ENCODE measurements at regions not wholly inside any gene's neighbourhood (a gene's known extent, or its start where the extent isn't known, plus 50 kb on each side); places are given as distances from the start of the nearest gene placed in this dataset.

GRCh38 chr9:109585796-109586195, 87.7 kb upstream of the PTPN3 start:
- Histone ChIP-seq H2BK120ac (ENCODE audit: insufficient read depth, low read length, poor library complexity) (no peak overlapping the region), H3K18ac (ENCODE audit: low read length) (no peak overlapping the region), H3K9ac (ENCODE audit: low read length) (no peak overlapping the region), H3K14ac (ENCODE audit: low read length) (no peak overlapping the region), H3K79me2 (ENCODE audit: control insufficient read depth, insufficient read depth, low read length, poor library complexity) (no peaks in the 10 kb centered on the region), H3K36me3 (ENCODE audit: control insufficient read depth in 1 of 2, insufficient read depth in 2 of 2, low read length in 2 of 2) (no peaks in the 10 kb centered on the region), H3K4me3 (ENCODE audit: low read depth, low read length) (no peak overlapping the region), H2BK5ac (ENCODE audit: low read depth, low read length, poor library complexity) (no peak overlapping the region), H4K91ac (ENCODE audit: low read depth, low read length) (no peak overlapping the region), H2AFZ (ENCODE audit: insufficient read depth, low read length, poor library complexity) (no peak overlapping the region), H3K4me1 (ENCODE audit: control insufficient read depth in 1 of 2, insufficient read depth in 2 of 2, low read length in 2 of 2) (peaks cover 0 to 2% of the 10 kb centered on the region in 2 experiments), H2AK5ac (ENCODE audit: low read length) (no peak overlapping the region), H2BK12ac (ENCODE audit: low read length) (no peak overlapping the region), H3K9me3 (ENCODE audit: insufficient read depth, low read depth, low read length) (no peaks in the 10 kb centered on the region), H3K4me2 (ENCODE audit: low read length) (no peak overlapping the region), H3K79me1 (ENCODE audit: low read length) (no peaks in the 10 kb centered on the region), H4K8ac (ENCODE audit: low read depth, low read length) (no peak overlapping the region), H3K27me3 (ENCODE audit: insufficient read depth, low read length) (no peaks in the 10 kb centered on the region), H3K27ac (ENCODE audit: low read depth, low read length) (no peak overlapping the region), H4K12ac (ENCODE audit: low read depth, low read length) (no peak overlapping the region), H3K4ac (ENCODE audit: low read depth, low read length) (no peak overlapping the region), H3K23ac (ENCODE audit: low read length) (no peak overlapping the region)
- no peak for DNase-seq
- WGBS (ENCODE audit: extremely low coverage, insufficient coverage, insufficient read length): no CpG with 5 or more reads among the region's 7 CpGs

DNA sequence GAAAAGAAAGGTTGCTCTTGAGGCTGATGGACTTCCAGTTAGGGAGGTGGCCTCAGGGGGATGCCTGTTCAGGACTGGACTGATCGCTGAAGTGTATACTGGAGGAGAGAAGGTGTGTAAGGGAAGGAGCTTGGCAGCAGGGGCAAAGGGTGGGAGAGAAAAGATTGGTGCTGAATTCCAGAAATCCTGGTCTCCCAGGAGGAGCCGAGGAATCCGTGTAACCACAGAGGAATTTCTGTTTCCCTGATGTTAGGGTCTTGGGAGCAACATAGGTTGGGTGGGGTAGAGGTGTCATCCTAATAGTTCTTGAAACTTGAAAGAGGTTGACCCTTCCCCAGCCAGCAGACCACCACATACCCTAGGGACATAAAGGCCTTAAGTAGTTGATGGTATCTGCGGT, 88.9 kb upstream of the PTPN3 start:
- no peaks in the 10 kb centered on the region for H3K9me3 ChIP-seq (ENCODE audit: insufficient read depth, low read depth, low read length)
- no peak overlapping the region for H3K18ac ChIP-seq (ENCODE audit: low read length)
- no peak overlapping the region for H2BK120ac ChIP-seq (ENCODE audit: insufficient read depth, low read length, poor library complexity)
- no peak overlapping the region for H2BK12ac ChIP-seq (ENCODE audit: low read length)
- H2BK5ac ChIP-seq (ENCODE audit: low read depth, low read length, poor library complexity): no peak overlapping the region
- no peaks in the 10 kb centered on the region for H3K79me2 ChIP-seq (ENCODE audit: control insufficient read depth, insufficient read depth, low read length, poor library complexity)
- H3K4me1 ChIP-seq (ENCODE audit: control insufficient read depth in 1 of 2, insufficient read depth in 2 of 2, low read length in 2 of 2): peaks cover 0 to 2% of the 10 kb centered on the region in 2 experiments
- H3K27me3 ChIP-seq (ENCODE audit: insufficient read depth, low read length): no peaks in the 10 kb centered on the region
- no peak overlapping the region for H3K4me2 ChIP-seq (ENCODE audit: low read length)
- no peaks in the 10 kb centered on the region for H3K79me1 ChIP-seq (ENCODE audit: low read length)
- WGBS (ENCODE audit: extremely low coverage, insufficient coverage, insufficient read length): no CpG with 5 or more reads among the region's 4 CpGs
- H3K14ac ChIP-seq (ENCODE audit: low read length): no peak overlapping the region
- H3K27ac ChIP-seq (ENCODE audit: low read depth, low read length): no peak overlapping the region
- H3K4me3 ChIP-seq (ENCODE audit: low read depth, low read length): no peak overlapping the region
- peak; percentile 5 to 8 for DNase-seq
- H4K12ac ChIP-seq (ENCODE audit: low read depth, low read length): no peak overlapping the region
- H4K91ac ChIP-seq (ENCODE audit: low read depth, low read length): no peak overlapping the region
- no peaks in the 10 kb centered on the region for H3K36me3 ChIP-seq (ENCODE audit: control insufficient read depth in 1 of 2, insufficient read depth in 2 of 2, low read length in 2 of 2)
- no peak overlapping the region for H3K9ac ChIP-seq (ENCODE audit: low read length)
- no peak overlapping the region for H3K23ac ChIP-seq (ENCODE audit: low read length)
- H4K8ac ChIP-seq (ENCODE audit: low read depth, low read length): no peak overlapping the region
- no peak overlapping the region for H2AK5ac ChIP-seq (ENCODE audit: low read length)
- H3K4ac ChIP-seq (ENCODE audit: low read depth, low read length): no peak overlapping the region
- no peak overlapping the region for H2AFZ ChIP-seq (ENCODE audit: insufficient read depth, low read length, poor library complexity)

DNA sequence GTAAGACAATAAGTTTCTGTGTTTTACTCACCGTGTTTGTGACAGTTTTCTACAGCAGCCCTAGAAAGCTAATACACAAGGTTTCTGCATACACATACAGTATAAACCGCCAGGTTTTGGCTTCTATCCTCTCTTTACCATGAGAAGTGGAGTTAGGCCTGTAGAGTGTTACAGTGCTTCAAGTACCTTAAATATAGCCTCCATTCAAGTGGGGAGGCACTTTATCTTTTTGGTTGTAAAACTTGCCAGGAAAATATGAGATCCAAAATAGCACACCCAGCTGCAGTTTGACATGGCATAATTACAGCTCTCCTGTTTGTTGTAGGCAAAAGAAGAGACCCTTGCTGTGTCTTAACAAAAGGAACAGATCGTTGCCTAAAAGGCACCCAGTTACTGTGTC, 90.3 kb upstream of the PTPN3 start:
- no peak overlapping the region for H2BK120ac ChIP-seq (ENCODE audit: insufficient read depth, low read length, poor library complexity)
- H3K4me1 ChIP-seq (ENCODE audit: control insufficient read depth in 1 of 2, insufficient read depth in 2 of 2, low read length in 2 of 2): peaks cover 0 to 2% of the 10 kb centered on the region in 2 experiments
- H4K12ac ChIP-seq (ENCODE audit: low read depth, low read length): no peak overlapping the region
- H3K14ac ChIP-seq (ENCODE audit: low read length): no peak overlapping the region
- H2BK5ac ChIP-seq (ENCODE audit: low read depth, low read length, poor library complexity): no peak overlapping the region
- H3K9me3 ChIP-seq (ENCODE audit: insufficient read depth, low read depth, low read length): no peaks in the 10 kb centered on the region
- no peak overlapping the region for H2BK12ac ChIP-seq (ENCODE audit: low read length)
- no peaks in the 10 kb centered on the region for H3K79me2 ChIP-seq (ENCODE audit: control insufficient read depth, insufficient read depth, low read length, poor library complexity)
- H4K91ac ChIP-seq (ENCODE audit: low read depth, low read length): no peak overlapping the region
- no peak overlapping the region for H3K4ac ChIP-seq (ENCODE audit: low read depth, low read length)
- no peaks in the 10 kb centered on the region for H3K27me3 ChIP-seq (ENCODE audit: insufficient read depth, low read length)
- no peak overlapping the region for H2AFZ ChIP-seq (ENCODE audit: insufficient read depth, low read length, poor library complexity)
- DNase-seq: no peak
- H2AK5ac ChIP-seq (ENCODE audit: low read length): no peak overlapping the region
- H3K4me3 ChIP-seq (ENCODE audit: low read depth, low read length): no peak overlapping the region
- H3K23ac ChIP-seq (ENCODE audit: low read length): no peak overlapping the region
- no peak overlapping the region for H3K27ac ChIP-seq (ENCODE audit: low read depth, low read length)
- H3K79me1 ChIP-seq (ENCODE audit: low read length): no peaks in the 10 kb centered on the region
- H3K18ac ChIP-seq (ENCODE audit: low read length): no peak overlapping the region
- H3K36me3 ChIP-seq (ENCODE audit: control insufficient read depth in 1 of 2, insufficient read depth in 2 of 2, low read length in 2 of 2): no peaks in the 10 kb centered on the region
- no peak overlapping the region for H3K9ac ChIP-seq (ENCODE audit: low read length)
- no peak overlapping the region for H3K4me2 ChIP-seq (ENCODE audit: low read length)
- WGBS (ENCODE audit: extremely low coverage, insufficient coverage, insufficient read length): no CpG with 5 or more reads among the region's 3 CpGs
- H4K8ac ChIP-seq (ENCODE audit: low read depth, low read length): no peak overlapping the region

DNA sequence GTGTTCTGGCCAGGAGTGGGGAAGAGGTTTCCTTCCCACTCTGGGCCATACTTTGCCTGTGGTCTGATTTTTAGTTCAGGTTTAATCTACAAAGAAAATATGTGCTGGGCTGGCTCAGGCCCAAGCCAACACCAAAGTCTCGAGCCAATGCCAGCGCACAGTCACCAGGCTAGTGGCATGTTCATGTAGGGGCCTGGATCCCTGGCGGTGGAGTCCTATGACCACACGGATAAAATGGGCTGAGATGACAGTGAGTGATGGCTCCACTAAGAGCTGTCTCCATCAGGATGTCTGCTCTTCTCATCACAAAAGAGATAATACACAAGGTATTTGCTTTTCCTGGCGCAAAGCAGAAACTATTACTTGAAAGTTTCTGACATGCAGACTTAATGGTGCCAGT, 92.9 kb upstream of the PTPN3 start:
- H3K18ac ChIP-seq (ENCODE audit: low read length): no peak overlapping the region
- DNase-seq: no peak
- no peaks in the 10 kb centered on the region for H3K79me1 ChIP-seq (ENCODE audit: low read length)
- H3K4me3 ChIP-seq (ENCODE audit: low read depth, low read length): no peak overlapping the region
- H3K36me3 ChIP-seq (ENCODE audit: control insufficient read depth in 1 of 2, insufficient read depth in 2 of 2, low read length in 2 of 2): no peaks in the 10 kb centered on the region
- no peaks in the 10 kb centered on the region for H3K79me2 ChIP-seq (ENCODE audit: control insufficient read depth, insufficient read depth, low read length, poor library complexity)
- no peak overlapping the region for H2BK12ac ChIP-seq (ENCODE audit: low read length)
- no peak overlapping the region for H4K91ac ChIP-seq (ENCODE audit: low read depth, low read length)
- no peak overlapping the region for H3K9ac ChIP-seq (ENCODE audit: low read length)
- no CpG with 5 or more reads among the region's 5 CpGs for WGBS (ENCODE audit: extremely low coverage, insufficient coverage, insufficient read length)
- H4K12ac ChIP-seq (ENCODE audit: low read depth, low read length): no peak overlapping the region
- no peak overlapping the region for H3K14ac ChIP-seq (ENCODE audit: low read length)
- H2AK5ac ChIP-seq (ENCODE audit: low read length): no peak overlapping the region
- H3K4me2 ChIP-seq (ENCODE audit: low read length): no peak overlapping the region
- no peak overlapping the region for H3K4ac ChIP-seq (ENCODE audit: low read depth, low read length)
- H2BK120ac ChIP-seq (ENCODE audit: insufficient read depth, low read length, poor library complexity): no peak overlapping the region
- H3K9me3 ChIP-seq (ENCODE audit: insufficient read depth, low read depth, low read length): peaks cover 2% of the 10 kb centered on the region
- peaks cover 0 to 2% of the 10 kb centered on the region in 2 experiments for H3K4me1 ChIP-seq (ENCODE audit: control insufficient read depth in 1 of 2, insufficient read depth in 2 of 2, low read length in 2 of 2)
- H3K27me3 ChIP-seq (ENCODE audit: insufficient read depth, low read length): no peaks in the 10 kb centered on the region
- H4K8ac ChIP-seq (ENCODE audit: low read depth, low read length): no peak overlapping the region
- no peak overlapping the region for H3K27ac ChIP-seq (ENCODE audit: low read depth, low read length)
- H2AFZ ChIP-seq (ENCODE audit: insufficient read depth, low read length, poor library complexity): no peak overlapping the region
- H3K23ac ChIP-seq (ENCODE audit: low read length): no peak overlapping the region
- H2BK5ac ChIP-seq (ENCODE audit: low read depth, low read length, poor library complexity): no peak overlapping the region

Data from trophoblast cell (in vitro differentiated cells and primary cell).